Upper lobe of right lung (tissue), 1 donor: ENCODE measurements at regions not wholly inside any gene's neighbourhood (a gene's known extent, or its start where the extent isn't known, plus 50 kb on each side); places are given as distances from the start of the nearest gene placed in this dataset.

Experiments
- ATAC-seq: fragments of 200-7000 bp; cut with Tn5 transposase; one replicate; pipeline ENCODE4 v1.9.1; 2020; ENCODE audit warnings: mild to moderate bottlenecking, moderate library complexity
- DNase-seq: peaks from one replicate; pipeline ENCODE4 v3.0.0-alpha.2; 2020
- H3K27ac ChIP-seq: fragments of 200-600 bp; one replicate; pipeline ENCODE4 v1.8.0; 2022
- H3K27me3 ChIP-seq: fragments of 200-600 bp; one replicate; pipeline ENCODE4 v1.8.0; 2022; ENCODE audit warnings: mild to moderate bottlenecking
- H3K36me3 ChIP-seq: fragments of 200-600 bp; one replicate; pipeline ENCODE4 v1.8.0; 2022
- H3K4me1 ChIP-seq: fragments of 200-600 bp; one replicate; pipeline ENCODE4 v1.8.0; 2022
- H3K4me3 ChIP-seq: fragments of 200-600 bp; one replicate; pipeline ENCODE4 v1.8.0; 2022; ENCODE audit warnings: mild to moderate bottlenecking
- H3K9me3 ChIP-seq: fragments of 200-600 bp; one replicate; pipeline ENCODE4 v1.8.0; 2022
- intact Hi-C: fragments of 100-400 bp; cut with DNase I; formaldehyde crosslinking; loops from one replicate; pipeline ENCODE4 v1.11.0; 2022
- TF ChIP-seq, protein P1 (sequence below): fragments of 200-600 bp; IDR thresholded peaks from one replicate; pipeline ENCODE4 v1.8.0; 2022; ENCODE audit warnings: antibody characterized with exemption
- donor health status: DM: no; HTN: yes; CAD: no; lungs with severe emphysema.

DNA sequence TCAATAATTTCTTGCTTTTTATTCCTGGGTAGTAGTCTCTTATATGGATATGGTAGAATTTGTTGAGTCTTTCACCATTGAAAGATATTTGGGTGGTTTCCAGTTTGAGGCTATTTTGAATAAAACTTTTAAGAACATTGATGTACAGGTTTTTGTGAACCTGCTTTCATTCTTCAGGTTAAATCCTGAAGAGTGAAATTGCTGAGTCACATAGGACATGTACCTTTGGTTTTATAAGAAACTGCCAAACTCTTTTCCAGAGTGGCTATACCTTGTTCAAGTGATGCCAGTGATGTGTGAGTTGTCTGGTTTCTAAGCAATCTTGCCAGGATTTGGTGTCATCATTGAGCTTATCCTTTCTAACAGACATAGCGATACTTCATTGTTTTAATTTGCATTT lies 184.6 kb upstream of the PZP start:
- no peak for DNase-seq
- Histone ChIP-seq H3K27ac (no peak overlapping the region), H3K27me3 (no peaks in the 10 kb centered on the region), H3K4me3 (no peak overlapping the region), H3K9me3 (no peaks in the 10 kb centered on the region), H3K36me3 (no peaks in the 10 kb centered on the region), H3K4me1 (no peaks in the 10 kb centered on the region)
- ATAC-seq = no peak
- TF ChIP-seq, protein P1, sequence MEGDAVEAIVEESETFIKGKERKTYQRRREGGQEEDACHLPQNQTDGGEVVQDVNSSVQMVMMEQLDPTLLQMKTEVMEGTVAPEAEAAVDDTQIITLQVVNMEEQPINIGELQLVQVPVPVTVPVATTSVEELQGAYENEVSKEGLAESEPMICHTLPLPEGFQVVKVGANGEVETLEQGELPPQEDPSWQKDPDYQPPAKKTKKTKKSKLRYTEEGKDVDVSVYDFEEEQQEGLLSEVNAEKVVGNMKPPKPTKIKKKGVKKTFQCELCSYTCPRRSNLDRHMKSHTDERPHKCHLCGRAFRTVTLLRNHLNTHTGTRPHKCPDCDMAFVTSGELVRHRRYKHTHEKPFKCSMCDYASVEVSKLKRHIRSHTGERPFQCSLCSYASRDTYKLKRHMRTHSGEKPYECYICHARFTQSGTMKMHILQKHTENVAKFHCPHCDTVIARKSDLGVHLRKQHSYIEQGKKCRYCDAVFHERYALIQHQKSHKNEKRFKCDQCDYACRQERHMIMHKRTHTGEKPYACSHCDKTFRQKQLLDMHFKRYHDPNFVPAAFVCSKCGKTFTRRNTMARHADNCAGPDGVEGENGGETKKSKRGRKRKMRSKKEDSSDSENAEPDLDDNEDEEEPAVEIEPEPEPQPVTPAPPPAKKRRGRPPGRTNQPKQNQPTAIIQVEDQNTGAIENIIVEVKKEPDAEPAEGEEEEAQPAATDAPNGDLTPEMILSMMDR = no peak
- intact Hi-C loops = no loop called here

DNA sequence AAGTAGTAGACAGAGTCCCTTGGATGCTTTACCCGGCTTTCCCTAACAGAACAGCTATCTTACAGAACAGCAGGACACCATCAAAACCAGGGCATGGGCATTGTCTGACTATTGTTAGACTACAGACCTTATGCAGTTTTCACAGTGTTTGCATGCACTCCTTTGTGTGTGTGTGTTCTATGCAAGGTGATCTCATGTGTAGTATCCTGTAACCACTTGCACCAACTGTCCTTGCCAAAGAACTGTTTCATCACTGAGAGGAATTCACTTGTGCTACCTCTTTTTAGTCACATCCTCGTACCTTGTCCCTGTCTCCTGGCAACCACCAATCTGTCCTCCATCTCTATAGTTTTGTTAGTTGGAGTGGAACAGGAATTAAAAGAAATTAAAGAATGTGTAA lies 183.6 kb upstream of the PZP start:
- DNase-seq = no peak
- Histone ChIP-seq H3K4me3 (no peak overlapping the region), H3K4me1 (no peaks in the 10 kb centered on the region), H3K27ac (no peak overlapping the region), H3K36me3 (no peaks in the 10 kb centered on the region), H3K27me3 (no peaks in the 10 kb centered on the region), H3K9me3 (no peaks in the 10 kb centered on the region)
- no peak for ATAC-seq
- TF ChIP-seq, protein P1 = no peak
- intact Hi-C loops = no loop called here

DNA sequence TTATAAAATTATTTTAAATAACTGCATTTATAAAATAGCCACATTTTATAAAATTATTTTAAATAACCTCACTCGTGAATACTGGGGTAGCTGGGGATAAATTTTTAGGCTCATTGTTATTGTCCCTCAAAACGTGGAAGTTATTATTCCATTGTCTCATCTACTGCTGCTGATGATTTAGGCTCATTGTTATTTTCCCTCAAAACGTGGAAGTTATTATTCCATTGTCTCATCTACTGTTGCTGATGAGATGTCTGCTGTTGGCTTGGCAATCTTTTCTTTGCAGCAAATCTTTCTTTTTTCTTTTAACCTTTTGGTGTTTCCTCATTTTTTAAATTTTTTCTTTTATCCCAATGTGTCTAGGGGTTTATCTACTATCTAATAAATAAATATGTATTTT lies 182.6 kb upstream of the PZP start:
- TF ChIP-seq, protein P1 = no peak
- Histone ChIP-seq H3K36me3 (no peaks in the 10 kb centered on the region), H3K27me3 (no peaks in the 10 kb centered on the region), H3K9me3 (no peaks in the 10 kb centered on the region), H3K4me3 (no peak overlapping the region), H3K4me1 (no peaks in the 10 kb centered on the region), H3K27ac (no peak overlapping the region)
- ATAC-seq = no peak
- intact Hi-C loops = no loop called here
- DNase-seq = no peak

DNA sequence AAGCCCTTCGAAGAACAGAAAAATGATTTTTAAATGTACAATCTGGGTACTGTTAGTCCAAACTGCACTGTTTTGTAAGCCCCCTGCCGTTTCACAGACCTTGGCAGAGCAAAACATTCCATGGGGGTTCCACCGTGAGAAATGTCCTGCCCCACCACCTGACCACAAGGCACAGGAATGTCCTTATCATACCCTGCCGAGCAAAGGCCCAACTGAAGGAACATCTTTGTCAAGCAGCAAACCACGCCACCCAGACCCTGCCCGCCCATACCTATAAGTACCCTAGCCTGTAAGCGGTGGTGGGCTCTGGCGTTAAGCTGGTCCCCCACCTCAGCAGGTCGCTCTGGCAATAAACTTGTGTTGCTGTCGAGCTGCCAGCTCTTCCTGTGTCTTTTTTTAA lies 181.6 kb upstream of the PZP start:
- DNase-seq = no peak
- intact Hi-C loops = no loop called here

DNA sequence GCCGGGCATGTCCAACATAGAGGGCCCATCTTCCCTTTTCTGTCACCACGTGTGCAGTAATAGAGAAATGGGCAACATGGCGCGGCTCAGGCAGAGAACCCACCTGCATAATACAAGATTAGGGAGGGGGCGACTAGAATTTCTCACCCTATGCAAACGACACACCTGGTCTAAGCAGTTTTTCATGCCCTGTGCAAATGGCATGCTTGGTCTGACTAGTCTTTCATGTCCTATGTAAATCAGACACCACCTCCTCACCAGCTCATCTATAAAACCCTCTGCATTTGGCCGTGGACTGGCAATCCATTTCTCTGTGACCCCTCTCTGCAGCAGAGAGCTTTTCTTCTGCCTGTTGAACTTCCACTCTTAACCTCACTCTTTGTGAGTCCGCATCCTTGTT lies 180.2 kb upstream of the PZP start:
- Histone ChIP-seq H3K27ac (no peak overlapping the region), H3K9me3 (no peaks in the 10 kb centered on the region), H3K27me3 (no peaks in the 10 kb centered on the region), H3K4me1 (no peaks in the 10 kb centered on the region), H3K36me3 (no peaks in the 10 kb centered on the region), H3K4me3 (no peak overlapping the region)
- ATAC-seq (no peak), DNase-seq (no peak)
- TF ChIP-seq, protein P1 = no peak
- intact Hi-C loops = no loop called here

More for the DNA sequence above, 181.6 kb upstream of the PZP start:
- Histone ChIP-seq H3K9me3 (no peaks in the 10 kb centered on the region), H3K4me3 (no peak overlapping the region), H3K27me3 (no peaks in the 10 kb centered on the region), H3K4me1 (no peaks in the 10 kb centered on the region), H3K36me3 (no peaks in the 10 kb centered on the region), H3K27ac (no peak overlapping the region)
- TF ChIP-seq, protein P1 = no peak
- no peak for ATAC-seq

DNA sequence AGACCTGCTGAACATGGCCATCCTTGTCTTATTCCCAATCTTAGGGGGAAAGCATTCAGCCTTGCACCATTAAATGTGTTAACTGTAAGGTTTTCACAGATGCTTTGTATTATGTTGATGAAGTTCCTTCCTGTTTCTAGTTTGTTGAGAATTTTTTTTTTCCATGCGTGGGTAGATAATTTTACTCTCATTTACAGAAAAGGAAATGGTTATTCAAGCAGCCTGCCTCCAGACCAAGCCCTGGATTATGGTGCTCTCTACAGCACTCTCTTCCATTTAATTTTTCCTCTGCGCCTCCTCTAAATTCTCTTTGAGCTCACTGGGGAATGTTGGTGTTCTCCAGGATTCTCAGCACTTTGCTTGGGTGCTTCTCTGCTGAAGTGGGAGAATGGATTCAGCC lies 179.3 kb upstream of the PZP start:
- ATAC-seq (no peak), DNase-seq (no peak)
- no peak overlapping the region for H3K4me3 ChIP-seq
- no peaks in the 10 kb centered on the region for H3K27me3 ChIP-seq
- no peaks in the 10 kb centered on the region for H3K36me3 ChIP-seq
- H3K27ac ChIP-seq = no peak overlapping the region
- intact Hi-C loops = no loop called here
- TF ChIP-seq, protein P1 = no peak
- H3K9me3 ChIP-seq = no peaks in the 10 kb centered on the region
- no peaks in the 10 kb centered on the region for H3K4me1 ChIP-seq
